ENCODE measurements at regions not wholly inside any gene's neighbourhood (a gene's known extent, or its start where the extent isn't known, plus 50 kb on each side); places are given as distances from the start of the nearest gene placed in this dataset.

DNA sequence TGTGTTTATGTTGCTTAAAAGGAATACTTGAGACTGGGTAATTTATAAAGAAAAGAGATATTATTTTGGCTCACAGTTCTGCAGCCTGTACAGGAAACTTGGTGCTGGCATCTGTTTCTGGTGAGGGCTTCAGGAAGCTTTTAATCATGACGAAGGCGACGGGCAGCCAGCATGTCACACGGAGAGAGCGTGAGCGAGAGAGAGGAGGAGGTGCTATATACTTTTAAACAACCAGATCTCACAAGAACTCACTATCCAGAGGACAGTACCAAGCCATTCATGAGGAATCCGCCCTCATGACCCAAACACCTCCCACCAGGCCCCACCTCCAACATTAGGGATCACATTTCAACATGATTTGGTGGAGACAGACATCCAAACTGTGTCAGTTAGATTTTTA is 163.4 kb upstream of the TSC22D1 start:
- no peaks in the 10 kb centered on the region for H3K9me3 ChIP-seq (ENCODE audit: insufficient read depth, low read length)
- H2AFZ ChIP-seq (ENCODE audit: low read depth, low read length), result no peak overlapping the region
- no peak overlapping the region for H3K4me3 ChIP-seq (ENCODE audit: low read length)
- no peaks in the 10 kb centered on the region for H3K36me3 ChIP-seq (replicated peaks; ENCODE audit: low read depth, low read length)
- TF ChIP-seq CTCF (IDR thresholded peaks at IDR 0.05; ENCODE audit: low read depth, low read length), result no peak
- no peak for TF ChIP-seq EZH2phosphoT487 (IDR thresholded peaks at IDR 0.05; ENCODE audit: low read depth)
- no peak overlapping the region for H3K9ac ChIP-seq (ENCODE audit: low read length)
- no peaks in the 10 kb centered on the region for H3K4me1 ChIP-seq (ENCODE audit: low read length)
- 0 out of 2 replicates have a peak, but pooled peaks cover 4% of the 10 kb centered on the region for H3K27me3 ChIP-seq (ENCODE audit: low read depth, low read length)
- H3K27ac ChIP-seq (ENCODE audit: low read length), result no peak overlapping the region
- H3K79me2 ChIP-seq (ENCODE audit: low read length), result no peaks in the 10 kb centered on the region
- H4K20me1 ChIP-seq (ENCODE audit: insufficient read depth, low read length), result no peaks in the 10 kb centered on the region
- H3K4me2 ChIP-seq (ENCODE audit: low read length), result no peak overlapping the region

- no peaks in the 10 kb centered on the region for H4K20me1 ChIP-seq (ENCODE audit: insufficient read depth, low read length)
- H3K4me1 ChIP-seq (ENCODE audit: low read length), result no peaks in the 10 kb centered on the region
- no peaks in the 10 kb centered on the region for H3K36me3 ChIP-seq (replicated peaks; ENCODE audit: low read depth, low read length)
- no peak overlapping the region for H3K4me2 ChIP-seq (ENCODE audit: low read length)
- no peak overlapping the region for H2AFZ ChIP-seq (ENCODE audit: low read depth, low read length)
- TF ChIP-seq CTCF (IDR thresholded peaks at IDR 0.05; ENCODE audit: low read depth, low read length), result no peak
- TF ChIP-seq EZH2phosphoT487 (IDR thresholded peaks at IDR 0.05; ENCODE audit: low read depth), result no peak
- 0 out of 2 replicates have a peak, but pooled peaks cover 4% of the 10 kb centered on the region for H3K27me3 ChIP-seq (ENCODE audit: low read depth, low read length)
- no peaks in the 10 kb centered on the region for H3K79me2 ChIP-seq (ENCODE audit: low read length)
- H3K27ac ChIP-seq (ENCODE audit: low read length), result no peak overlapping the region
- no peak overlapping the region for H3K4me3 ChIP-seq (ENCODE audit: low read length)
- H3K9me3 ChIP-seq (ENCODE audit: insufficient read depth, low read length), result no peaks in the 10 kb centered on the region
- H3K9ac ChIP-seq (ENCODE audit: low read length), result no peak overlapping the region
Observed at GRCh38 chr13:44739120-44739519, 163.0 kb upstream of the TSC22D1 start.

DNA sequence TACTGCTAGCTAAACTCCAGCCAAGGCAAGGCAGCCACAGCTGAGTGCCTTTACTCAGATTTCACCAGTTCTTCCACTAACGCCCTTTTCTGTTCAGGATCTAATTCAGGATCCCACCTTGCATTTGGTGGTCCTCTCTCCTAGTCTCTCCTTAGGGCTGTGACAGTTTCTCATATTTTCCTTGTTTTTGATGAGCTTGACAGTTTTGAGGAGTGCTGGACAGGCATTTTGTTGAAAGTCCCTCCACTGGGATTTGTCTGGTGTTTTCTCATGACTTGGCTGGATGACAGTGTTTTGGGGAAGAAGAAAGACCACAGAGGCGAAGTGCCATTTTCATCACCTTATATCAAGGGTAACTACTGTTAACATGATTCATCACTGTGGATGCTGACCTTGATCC is 162.3 kb upstream of the TSC22D1 start:
- Histone ChIP-seq H3K27ac (ENCODE audit: low read length) (no peak overlapping the region), H2AFZ (ENCODE audit: low read depth, low read length) (no peak overlapping the region), H3K9ac (ENCODE audit: low read length) (no peak overlapping the region), H3K27me3 (ENCODE audit: low read depth, low read length) (0 out of 2 replicates have a peak, but pooled peaks cover 4% of the 10 kb centered on the region), H3K4me3 (ENCODE audit: low read length) (no peak overlapping the region), H3K79me2 (ENCODE audit: low read length) (no peaks in the 10 kb centered on the region), H3K36me3 (replicated peaks; ENCODE audit: low read depth, low read length) (no peaks in the 10 kb centered on the region), H3K4me1 (ENCODE audit: low read length) (no peaks in the 10 kb centered on the region), H4K20me1 (ENCODE audit: insufficient read depth, low read length) (no peaks in the 10 kb centered on the region), H3K9me3 (ENCODE audit: insufficient read depth, low read length) (no peaks in the 10 kb centered on the region), H3K4me2 (ENCODE audit: low read length) (no peak overlapping the region)
- TF ChIP-seq EZH2phosphoT487 (IDR thresholded peaks at IDR 0.05; ENCODE audit: low read depth), result no peak
- no peak for TF ChIP-seq CTCF (IDR thresholded peaks at IDR 0.05; ENCODE audit: low read depth, low read length)

DNA sequence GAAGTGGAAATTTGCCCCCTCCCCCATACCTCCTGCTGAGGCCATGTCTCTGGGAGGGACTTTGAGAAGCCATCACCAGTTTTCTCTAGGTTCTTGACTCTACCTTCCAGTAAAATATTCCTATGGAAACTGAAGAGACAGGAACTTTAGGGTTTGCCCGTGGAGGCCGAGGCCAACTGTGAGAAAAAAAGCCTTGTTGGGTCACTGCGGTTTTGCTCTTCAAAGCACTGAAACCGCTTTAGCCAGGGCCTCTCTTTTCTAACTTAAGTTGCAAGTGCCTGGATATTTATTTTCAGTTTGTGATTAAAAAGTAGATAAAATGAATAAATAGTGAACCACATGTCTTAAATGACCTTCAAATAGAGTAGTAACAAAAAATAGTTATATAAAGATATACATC is 159.7 kb upstream of the TSC22D1 start:
- no peaks in the 10 kb centered on the region for H3K4me1 ChIP-seq (ENCODE audit: low read length)
- no peak overlapping the region for H3K4me3 ChIP-seq (ENCODE audit: low read length)
- H3K9me3 ChIP-seq (ENCODE audit: insufficient read depth, low read length), result no peaks in the 10 kb centered on the region
- no peak overlapping the region for H3K4me2 ChIP-seq (ENCODE audit: low read length)
- H3K27me3 ChIP-seq (ENCODE audit: low read depth, low read length), result 0 out of 2 replicates have a peak, but pooled peaks cover 4% of the 10 kb centered on the region
- no peaks in the 10 kb centered on the region for H3K36me3 ChIP-seq (replicated peaks; ENCODE audit: low read depth, low read length)
- no peak overlapping the region for H2AFZ ChIP-seq (ENCODE audit: low read depth, low read length)
- H4K20me1 ChIP-seq (ENCODE audit: insufficient read depth, low read length), result no peaks in the 10 kb centered on the region
- H3K9ac ChIP-seq (ENCODE audit: low read length), result no peak overlapping the region
- H3K27ac ChIP-seq (ENCODE audit: low read length), result no peak overlapping the region
- TF ChIP-seq CTCF (IDR thresholded peaks at IDR 0.05; ENCODE audit: low read depth, low read length), result no peak
- no peak for TF ChIP-seq EZH2phosphoT487 (IDR thresholded peaks at IDR 0.05; ENCODE audit: low read depth)
- H3K79me2 ChIP-seq (ENCODE audit: low read length), result no peaks in the 10 kb centered on the region
